HUDEP-2 (cell line): ENCODE measurements at regions not wholly inside any gene's neighbourhood (a gene's known extent, or its start where the extent isn't known, plus 50 kb on each side); places are given as distances from the start of the nearest gene placed in this dataset.
"Not testable (repeated sequence)": the region's sequence is repeated elsewhere in the genome, so short reads cannot be mapped to it uniquely, and the experiment has no call there.

ENCODE experiments used
- DNase-seq, 76 experiments: peaks; one replicate each; lab custom pipeline; 2025; ENCODE audit not compliant: unreplicated experiment in 76 of 76; lab: John Stamatoyannopoulos, UW

DNA sequence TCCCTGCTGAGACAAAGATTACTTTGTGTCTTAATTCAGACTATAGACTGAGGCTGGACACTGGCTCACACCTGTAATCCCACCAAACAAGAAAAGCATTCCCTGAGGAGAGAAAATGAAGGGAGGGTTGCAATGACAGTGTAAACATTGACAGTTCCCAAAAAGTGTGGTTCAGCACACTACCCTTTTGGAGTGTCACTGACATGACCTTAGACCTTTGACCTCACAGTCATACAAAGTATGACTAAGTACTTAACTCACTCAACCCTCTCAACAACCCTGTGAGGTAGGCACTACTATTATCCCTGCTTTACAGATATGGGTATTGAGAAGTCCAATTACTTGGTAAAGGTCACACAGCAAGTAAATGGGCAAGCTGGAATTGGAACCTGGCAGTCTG, 341.7 kb downstream of the LRRC3B start:
- DNase-seq, result no peak

- DNase-seq, result peak in 1 of 76 experiments; percentile 0
Observed at GRCh38 chr3:26964836-26965235, 342.3 kb downstream of the LRRC3B start.

DNA sequence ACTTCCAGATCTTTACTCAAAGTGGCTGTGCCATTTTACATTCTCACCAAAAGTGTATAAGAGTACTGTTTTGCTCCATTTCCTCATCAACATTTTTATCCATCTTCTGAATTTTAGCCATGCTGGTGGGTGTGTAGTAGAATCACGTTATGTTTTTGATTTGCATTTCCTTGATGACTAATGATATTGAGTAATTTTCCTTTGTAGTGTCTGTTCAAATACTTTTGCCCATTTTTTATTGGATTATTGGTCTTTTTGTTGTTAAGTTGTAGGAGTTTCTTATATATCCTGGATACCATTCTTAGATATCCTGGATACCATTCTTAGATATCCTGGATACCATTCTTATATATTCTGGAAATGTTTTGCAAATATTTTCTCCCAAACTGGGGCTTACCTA, 344.9 kb downstream of the LRRC3B start:
- DNase-seq, result no peak

DNA sequence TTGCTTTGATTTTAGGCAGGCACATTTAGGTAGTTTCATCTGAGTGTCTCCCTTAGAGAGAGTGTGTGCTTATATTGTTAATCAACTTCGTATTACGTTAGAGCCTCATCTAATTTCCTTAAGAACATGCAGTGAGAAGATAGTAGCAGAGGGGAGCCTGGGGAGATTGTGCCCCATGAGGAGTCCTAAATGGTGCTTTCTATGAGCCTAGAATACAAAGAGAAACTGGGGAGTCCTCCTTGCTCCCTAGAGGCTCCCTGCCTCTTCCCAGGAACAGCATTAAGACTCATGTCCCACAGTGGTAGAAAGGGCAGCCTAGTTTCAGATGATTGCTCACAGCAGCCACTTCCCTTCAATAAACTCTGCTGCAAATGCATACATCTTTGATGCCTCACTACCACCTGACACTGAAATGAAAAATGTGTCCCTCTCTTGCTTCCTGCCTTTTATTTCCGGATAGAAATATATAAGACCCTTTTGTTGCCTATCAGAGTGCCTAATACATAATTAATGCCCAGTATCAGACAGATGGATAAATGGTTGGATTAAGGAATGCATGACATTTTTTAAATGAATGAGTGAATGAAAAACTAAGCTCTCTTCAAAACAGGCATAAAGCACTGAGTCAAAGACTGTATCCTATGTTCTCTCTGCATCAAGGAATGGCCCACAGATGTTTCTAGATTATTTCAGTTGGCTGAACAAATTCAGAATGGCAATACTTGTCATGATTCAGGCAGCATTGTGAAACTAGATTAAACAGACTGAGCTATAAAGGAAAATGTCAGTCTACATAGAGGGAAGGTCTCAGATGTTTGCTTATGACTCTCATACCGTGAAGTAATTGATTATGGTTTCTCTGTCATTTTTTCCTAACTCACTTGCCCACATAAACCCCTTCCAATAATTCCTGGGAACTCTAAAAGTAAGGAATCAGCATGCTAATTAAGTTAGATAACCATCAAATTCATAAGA, 362.1 kb downstream of the LRRC3B start:
- no peak for DNase-seq

GRCh38 chr3:26989037-26989436, 366.5 kb downstream of the LRRC3B start:
- DNase-seq, result no peak

DNA sequence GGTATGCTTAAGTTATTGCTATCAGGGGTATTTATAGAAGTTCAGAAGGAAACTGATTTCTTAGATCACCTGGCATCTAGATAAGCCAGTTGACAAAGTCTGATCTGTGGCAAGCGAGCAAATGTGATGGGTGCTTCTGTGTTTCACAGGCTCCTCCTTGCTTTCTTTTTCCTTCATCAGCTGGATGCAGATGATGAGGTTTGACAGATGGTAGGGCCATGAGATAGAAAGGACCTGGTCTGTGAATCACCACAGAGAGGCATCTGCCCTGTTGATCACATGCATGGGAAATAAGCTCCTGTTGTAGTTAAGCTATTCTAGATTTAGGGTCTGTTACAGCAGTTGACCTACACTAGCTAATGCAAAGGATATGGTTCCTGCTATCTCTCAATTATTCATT, 372.0 kb downstream of the NEK10 start:
- no peak for DNase-seq

DNA sequence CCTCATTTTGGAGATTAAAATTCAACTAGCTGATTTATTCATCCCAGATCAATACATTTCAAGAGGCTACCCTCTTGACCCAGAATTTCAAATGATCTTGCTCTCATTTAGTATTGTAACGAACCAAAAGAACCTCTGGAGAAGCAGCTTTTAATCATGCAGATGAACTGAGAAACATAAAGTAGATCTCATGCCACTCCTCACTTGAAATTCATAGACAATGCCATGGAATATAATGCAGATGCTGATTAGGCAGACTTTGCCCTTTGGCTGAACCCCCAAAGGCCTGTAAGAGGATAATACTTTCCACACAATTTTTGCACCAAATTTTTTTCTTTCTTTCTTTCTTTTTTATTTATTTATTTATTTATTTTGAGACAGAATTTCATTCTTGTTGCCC, 358.3 kb downstream of the NEK10 start:
- DNase-seq, result no peak

GRCh38 chr3:27022096-27022761, 347.0 kb downstream of the NEK10 start:
- DNase-seq, result no peak

DNA sequence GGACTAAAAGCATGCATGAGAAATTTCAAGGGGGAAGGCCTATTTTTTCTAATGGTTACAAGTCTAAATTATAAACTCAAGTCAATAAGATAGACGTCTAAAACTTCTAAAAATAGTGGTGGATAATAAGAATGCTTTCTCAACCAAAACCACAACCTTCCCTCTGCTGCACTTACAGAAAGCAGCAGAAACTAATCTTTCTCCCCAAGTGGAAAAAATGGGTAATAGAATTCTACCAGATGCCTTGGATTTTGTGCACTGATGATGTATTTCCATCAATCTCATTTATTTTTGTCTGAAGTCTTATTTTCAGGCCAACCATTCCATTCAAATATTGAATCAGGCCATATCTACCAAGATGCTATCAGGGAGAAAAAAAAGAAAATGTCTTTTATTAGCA, 344.7 kb downstream of the NEK10 start:
- no peak for DNase-seq

- DNase-seq, result no peak
Observed at GRCh38 chr3:27025718-27026117, 343.5 kb downstream of the NEK10 start.

GRCh38 chr3:27031476-27031875, 337.7 kb downstream of the NEK10 start:
- no peak for DNase-seq

DNA sequence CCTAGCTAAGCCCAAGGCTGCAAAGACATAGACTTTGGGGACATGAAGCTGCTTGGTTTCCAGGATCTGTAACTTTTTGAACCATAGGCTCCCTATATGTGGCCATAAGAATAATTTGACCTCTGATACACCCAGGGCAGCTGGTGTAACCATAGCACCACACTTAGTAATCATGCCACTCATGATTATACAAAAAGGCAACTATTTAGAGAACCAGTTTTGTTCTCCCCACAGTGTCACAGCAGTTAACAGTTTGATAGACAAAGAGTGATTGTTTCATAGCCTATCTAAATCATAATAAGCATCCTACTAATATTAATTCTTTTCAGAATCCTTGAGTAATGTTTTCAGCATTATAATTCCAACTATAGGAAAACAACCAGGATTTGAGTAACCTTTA, 334.9 kb downstream of the NEK10 start:
- no peak for DNase-seq

DNA sequence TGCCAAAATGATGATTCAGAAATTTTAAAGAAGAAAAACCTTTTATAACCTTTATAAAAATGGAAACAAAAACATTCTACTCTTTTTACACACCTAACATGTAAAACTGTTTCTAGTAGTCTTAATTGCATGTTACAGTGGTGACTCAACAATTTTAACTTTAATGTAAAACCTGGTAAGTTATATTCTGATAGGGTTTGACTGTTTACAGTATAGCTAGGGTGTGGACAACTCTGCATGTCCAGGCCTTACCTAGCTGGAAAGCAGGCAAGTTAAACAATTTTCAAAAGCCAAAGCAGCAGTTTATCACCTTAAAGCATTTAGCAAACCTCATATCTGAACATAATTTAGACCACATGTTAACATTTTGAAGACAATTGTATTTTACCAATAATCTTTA, 328.5 kb downstream of the NEK10 start:
- DNase-seq, result no peak

GRCh38 chr3:27042541-27042940, 326.6 kb downstream of the NEK10 start:
- not testable (repeated sequence) for DNase-seq

- DNase-seq, result no peak
Observed at GRCh38 chr3:27043328-27043955, 325.7 kb downstream of the NEK10 start.

DNA sequence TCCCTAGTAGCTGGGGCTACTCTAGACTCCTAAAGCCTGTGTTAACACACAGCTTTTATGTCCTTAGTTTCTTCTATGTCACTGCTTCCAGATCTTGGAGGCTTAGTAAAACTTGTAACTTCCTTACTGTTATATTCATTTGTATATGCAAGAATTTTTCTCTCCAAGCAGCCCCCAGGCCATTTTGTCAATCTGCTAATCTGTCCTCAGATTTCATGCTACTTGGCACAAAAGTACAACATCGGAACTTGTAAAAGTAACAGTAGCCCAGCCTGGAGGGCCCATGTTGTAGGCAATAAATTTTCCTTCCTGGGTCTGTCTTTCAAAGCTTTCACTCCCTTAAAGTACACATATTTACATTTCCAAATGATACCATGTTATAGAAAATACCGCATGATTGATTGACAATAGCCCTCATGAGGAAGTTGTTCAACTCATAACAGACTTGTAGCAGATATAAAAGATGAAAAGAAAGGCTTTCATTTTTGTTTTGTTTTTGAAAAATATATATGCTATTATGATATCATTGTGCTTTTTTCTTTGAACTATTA, 324.2 kb downstream of the NEK10 start:
- no peak for DNase-seq

- DNase-seq, result no peak
Observed at GRCh38 chr3:27046351-27046750, 322.8 kb downstream of the NEK10 start.

DNA sequence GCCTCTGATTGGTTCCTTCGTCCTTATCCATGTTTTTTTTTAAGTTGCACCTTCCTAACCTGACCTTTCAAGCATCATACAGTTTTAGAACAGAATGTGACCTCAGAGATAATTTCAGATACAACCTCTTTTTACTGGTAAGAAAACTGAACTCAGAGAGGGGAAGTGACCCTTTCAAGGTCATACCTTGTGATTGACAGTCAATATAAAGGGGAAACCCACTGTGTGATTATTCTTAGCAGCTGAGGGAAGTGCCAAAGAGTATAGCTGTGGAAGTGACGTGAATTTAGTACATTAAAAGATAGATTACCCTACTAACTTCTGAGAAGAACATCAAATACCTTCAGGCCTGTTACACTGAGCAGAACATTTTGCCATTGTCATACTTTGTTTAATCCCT, 319.4 kb downstream of the NEK10 start:
- DNase-seq, result no peak

- not testable (repeated sequence) for DNase-seq
Observed at GRCh38 chr3:27051527-27051926, 317.7 kb downstream of the NEK10 start.

DNA sequence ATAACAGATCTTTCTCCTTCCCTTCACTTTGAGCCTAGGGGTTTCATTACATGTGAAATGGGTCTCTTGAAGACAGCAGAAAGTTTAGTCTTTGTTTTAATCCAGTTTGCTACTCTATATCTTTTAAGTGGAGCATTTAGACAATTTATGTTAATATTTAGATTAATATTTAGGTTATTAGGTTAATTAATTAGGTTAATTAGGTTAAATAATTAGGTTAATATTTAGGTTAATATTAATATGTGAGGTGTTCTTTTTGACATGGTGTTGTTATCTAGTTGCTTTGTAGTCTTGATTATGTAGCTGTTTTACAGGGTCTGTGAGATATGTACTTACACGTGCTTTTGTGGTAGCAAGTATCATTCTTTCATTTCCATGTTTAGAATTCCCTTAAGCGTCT, 312.9 kb downstream of the NEK10 start:
- no peak for DNase-seq

DNA sequence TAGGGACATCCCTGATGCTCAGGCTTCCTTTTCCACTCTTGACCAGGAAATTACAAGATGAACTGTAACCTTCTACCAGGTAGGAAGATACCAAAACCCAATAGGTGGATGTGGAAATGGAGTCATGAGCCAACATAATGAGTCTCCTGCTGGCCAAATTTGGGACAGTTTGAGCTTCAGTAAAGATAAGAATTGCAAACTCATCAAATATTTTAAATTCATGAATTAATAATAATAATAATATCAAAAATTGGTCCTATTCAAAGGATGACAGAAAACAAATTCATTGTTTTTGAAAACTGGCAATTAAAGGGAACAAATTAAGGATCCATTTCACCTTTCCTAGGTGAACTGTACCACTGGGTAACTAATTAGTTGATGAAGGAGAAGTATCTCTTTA, 309.7 kb downstream of the NEK10 start:
- no peak for DNase-seq
